K562 (cell line): ENCODE measurements at regions not wholly inside any gene's neighbourhood (a gene's known extent, or its start where the extent isn't known, plus 50 kb on each side); places are given as distances from the start of the nearest gene placed in this dataset.

ENCODE experiments used
- DNMT1 ChIP-seq: fragments of 450-650 bp; IDR thresholded peaks from 2 replicates; pipeline ENCODE4 v1.6.1; 2016; ENCODE audit warnings: antibody characterized with exemption, mild to moderate bottlenecking
- NFYB ChIP-seq: IDR thresholded peaks from 2 replicates; pipeline ENCODE4 v1.6.1; 2011; ENCODE audit warnings: mild to moderate bottlenecking, moderate library complexity; ENCODE audit not compliant: insufficient read length; ENCODE audit errors: extremely low read depth
- PHTF2 ChIP-seq: fragments of 250-450 bp; sonication (Bioruptor Pico); IDR thresholded peaks from 2 replicates; pipeline ENCODE4 v1.5.0; 2021; ENCODE audit warnings: mild to moderate bottlenecking
- RUNX1 ChIP-seq: sonication (generic); IDR thresholded peaks from 2 replicates; pipeline ENCODE4 v1.6.1; 2016; ENCODE audit warnings: antibody characterized with exemption, low read depth
- SREBF2 ChIP-seq: sonication (generic); formaldehyde crosslinking; IDR thresholded peaks from 2 replicates; pipeline ENCODE4 v1.4.0; 2020; ENCODE audit warnings: mild to moderate bottlenecking, missing genetic modification reagents
- ZNF143 ChIP-seq: sonication (generic); formaldehyde crosslinking; IDR thresholded peaks from 2 replicates; pipeline ENCODE4 v1.9.0; 2022; ENCODE audit warnings: mild to moderate bottlenecking, missing genetic modification reagents
- ZNF316 ChIP-seq: fragments of 450-650 bp; IDR thresholded peaks from 2 replicates; pipeline ENCODE4 v1.6.1; 2016
- TF ChIP-seq, protein P1 (sequence below): fragments of 150-350 bp; IDR thresholded peaks from 2 replicates; pipeline ENCODE4 v1.6.1; 2014; ENCODE audit warnings: low read depth, mild to moderate bottlenecking, low read length, borderline replicate concordance
- TF ChIP-seq, protein P2 (sequence below): sonication (generic); formaldehyde crosslinking; IDR thresholded peaks from 2 replicates; pipeline ENCODE4 v1.8.0; 2022; ENCODE audit warnings: missing genetic modification reagents, mild to moderate bottlenecking, moderate library complexity, borderline replicate concordance
- TF ChIP-seq, protein P3 (sequence below): fragments of 450-650 bp; IDR thresholded peaks from 2 replicates; pipeline ENCODE4 v1.6.1; 2018; ENCODE audit not compliant: partially characterized antibody

GRCh38 chr2:148577845-148578492, 66.6 kb upstream of the EPC2 start (continued):
- TF ChIP-seq, protein P1, sequence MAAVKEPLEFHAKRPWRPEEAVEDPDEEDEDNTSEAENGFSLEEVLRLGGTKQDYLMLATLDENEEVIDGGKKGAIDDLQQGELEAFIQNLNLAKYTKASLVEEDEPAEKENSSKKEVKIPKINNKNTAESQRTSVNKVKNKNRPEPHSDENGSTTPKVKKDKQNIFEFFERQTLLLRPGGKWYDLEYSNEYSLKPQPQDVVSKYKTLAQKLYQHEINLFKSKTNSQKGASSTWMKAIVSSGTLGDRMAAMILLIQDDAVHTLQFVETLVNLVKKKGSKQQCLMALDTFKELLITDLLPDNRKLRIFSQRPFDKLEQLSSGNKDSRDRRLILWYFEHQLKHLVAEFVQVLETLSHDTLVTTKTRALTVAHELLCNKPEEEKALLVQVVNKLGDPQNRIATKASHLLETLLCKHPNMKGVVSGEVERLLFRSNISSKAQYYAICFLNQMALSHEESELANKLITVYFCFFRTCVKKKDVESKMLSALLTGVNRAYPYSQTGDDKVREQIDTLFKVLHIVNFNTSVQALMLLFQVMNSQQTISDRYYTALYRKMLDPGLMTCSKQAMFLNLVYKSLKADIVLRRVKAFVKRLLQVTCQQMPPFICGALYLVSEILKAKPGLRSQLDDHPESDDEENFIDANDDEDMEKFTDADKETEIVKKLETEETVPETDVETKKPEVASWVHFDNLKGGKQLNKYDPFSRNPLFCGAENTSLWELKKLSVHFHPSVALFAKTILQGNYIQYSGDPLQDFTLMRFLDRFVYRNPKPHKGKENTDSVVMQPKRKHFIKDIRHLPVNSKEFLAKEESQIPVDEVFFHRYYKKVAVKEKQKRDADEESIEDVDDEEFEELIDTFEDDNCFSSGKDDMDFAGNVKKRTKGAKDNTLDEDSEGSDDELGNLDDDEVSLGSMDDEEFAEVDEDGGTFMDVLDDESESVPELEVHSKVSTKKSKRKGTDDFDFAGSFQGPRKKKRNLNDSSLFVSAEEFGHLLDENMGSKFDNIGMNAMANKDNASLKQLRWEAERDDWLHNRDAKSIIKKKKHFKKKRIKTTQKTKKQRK: no peak
- TF ChIP-seq RUNX1: no peak
- TF ChIP-seq PHTF2 (CRISPR knock-in tag): no peak
- no peak for TF ChIP-seq ZNF316
- TF ChIP-seq SREBF2 (CRISPR knock-in tag): no peak
- no peak for TF ChIP-seq DNMT1
- TF ChIP-seq, protein P2, sequence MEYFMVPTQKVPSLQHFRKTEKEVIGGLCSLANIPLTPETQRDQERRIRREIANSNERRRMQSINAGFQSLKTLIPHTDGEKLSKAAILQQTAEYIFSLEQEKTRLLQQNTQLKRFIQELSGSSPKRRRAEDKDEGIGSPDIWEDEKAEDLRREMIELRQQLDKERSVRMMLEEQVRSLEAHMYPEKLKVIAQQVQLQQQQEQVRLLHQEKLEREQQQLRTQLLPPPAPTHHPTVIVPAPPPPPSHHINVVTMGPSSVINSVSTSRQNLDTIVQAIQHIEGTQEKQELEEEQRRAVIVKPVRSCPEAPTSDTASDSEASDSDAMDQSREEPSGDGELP (CRISPR knock-in tag): no peak
- TF ChIP-seq ZNF143 (CRISPR knock-in tag): no peak
- TF ChIP-seq NFYB: no peak
- TF ChIP-seq, protein P3, sequence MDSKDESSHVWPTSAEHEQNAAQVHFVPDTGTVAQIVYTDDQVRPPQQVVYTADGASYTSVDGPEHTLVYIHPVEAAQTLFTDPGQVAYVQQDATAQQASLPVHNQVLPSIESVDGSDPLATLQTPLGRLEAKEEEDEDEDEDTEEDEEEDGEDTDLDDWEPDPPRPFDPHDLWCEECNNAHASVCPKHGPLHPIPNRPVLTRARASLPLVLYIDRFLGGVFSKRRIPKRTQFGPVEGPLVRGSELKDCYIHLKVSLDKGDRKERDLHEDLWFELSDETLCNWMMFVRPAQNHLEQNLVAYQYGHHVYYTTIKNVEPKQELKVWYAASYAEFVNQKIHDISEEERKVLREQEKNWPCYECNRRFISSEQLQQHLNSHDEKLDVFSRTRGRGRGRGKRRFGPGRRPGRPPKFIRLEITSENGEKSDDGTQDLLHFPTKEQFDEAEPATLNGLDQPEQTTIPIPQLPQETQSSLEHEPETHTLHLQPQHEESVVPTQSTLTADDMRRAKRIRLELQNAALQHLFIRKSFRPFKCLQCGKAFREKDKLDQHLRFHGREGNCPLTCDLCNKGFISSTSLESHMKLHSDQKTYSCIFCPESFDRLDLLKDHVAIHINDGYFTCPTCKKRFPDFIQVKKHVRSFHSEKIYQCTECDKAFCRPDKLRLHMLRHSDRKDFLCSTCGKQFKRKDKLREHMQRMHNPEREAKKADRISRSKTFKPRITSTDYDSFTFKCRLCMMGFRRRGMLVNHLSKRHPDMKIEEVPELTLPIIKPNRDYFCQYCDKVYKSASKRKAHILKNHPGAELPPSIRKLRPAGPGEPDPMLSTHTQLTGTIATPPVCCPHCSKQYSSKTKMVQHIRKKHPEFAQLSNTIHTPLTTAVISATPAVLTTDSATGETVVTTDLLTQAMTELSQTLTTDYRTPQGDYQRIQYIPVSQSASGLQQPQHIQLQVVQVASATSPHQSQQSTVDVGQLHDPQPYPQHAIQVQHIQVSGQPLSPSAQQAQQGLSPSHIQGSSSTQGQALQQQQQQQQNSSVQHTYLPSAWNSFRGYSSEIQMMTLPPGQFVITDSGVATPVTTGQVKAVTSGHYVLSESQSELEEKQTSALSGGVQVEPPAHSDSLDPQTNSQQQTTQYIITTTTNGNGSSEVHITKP: no peak
